GM23338 (cell line): ENCODE measurements at regions not wholly inside any gene's neighbourhood (a gene's known extent, or its start where the extent isn't known, plus 50 kb on each side); places are given as distances from the start of the nearest gene placed in this dataset.

Source experiments
- ATAC-seq: fragments of 200-7000 bp; cut with Tn5 transposase; 3 replicates; pipeline ENCODE4 v1.9.1; 2020
- DNase-seq: peaks from one replicate; pipeline ENCODE4 v3.0.0-alpha.2; 2015; ENCODE audit warnings: low spot score
- H2AFZ ChIP-seq: fragments of 200-600 bp; sonication (generic); 2 replicates; pipeline ENCODE4 v1.8.0; 2016; ENCODE audit warnings: antibody characterized with exemption, mild to moderate bottlenecking, moderate library complexity
- H3F3A ChIP-seq: fragments of 200-600 bp; sonication (generic); replicated peaks from 2 replicates; pipeline ENCODE4 v1.8.0; 2017; ENCODE audit warnings: antibody characterized with exemption, mixed run types, low read depth
- H3K27ac ChIP-seq: fragments of 200-600 bp; sonication (generic); 2 replicates; pipeline ENCODE4 v1.6.1; 2016; ENCODE audit warnings: low read depth
- H3K27me3 ChIP-seq: fragments of 200-600 bp; sonication (generic); 2 replicates; pipeline ENCODE4 v1.8.0; 2016; ENCODE audit warnings: mild to moderate bottlenecking, mixed run types, moderate library complexity; ENCODE audit not compliant: insufficient read depth
- H3K36me3 ChIP-seq: fragments of 200-600 bp; sonication (generic); 2 replicates; pipeline ENCODE4 v1.8.0; 2016; ENCODE audit warnings: mild to moderate bottlenecking; ENCODE audit not compliant: insufficient read depth
- H3K4me1 ChIP-seq: fragments of 200-600 bp; sonication (generic); 2 replicates; pipeline ENCODE4 v1.8.0; 2016; ENCODE audit warnings: mild to moderate bottlenecking, moderate library complexity; ENCODE audit not compliant: insufficient read depth
- H3K4me2 ChIP-seq: fragments of 200-600 bp; sonication (generic); 2 replicates; pipeline ENCODE4 v1.7.1; 2017; ENCODE audit warnings: mixed run types
- H3K4me3 ChIP-seq: fragments of 200-600 bp; sonication (generic); 2 replicates; pipeline ENCODE4 v1.6.1; 2016; ENCODE audit warnings: mixed run types
- H3K79me2 ChIP-seq: fragments of 200-600 bp; sonication (generic); replicated peaks from 2 replicates; pipeline ENCODE4 v1.8.0; 2017; ENCODE audit warnings: mild to moderate bottlenecking; ENCODE audit not compliant: insufficient read depth
- H3K9me2 ChIP-seq: fragments of 200-600 bp; sonication (generic); 2 replicates; pipeline ENCODE4 v1.8.0; 2017; ENCODE audit not compliant: insufficient read depth
- H4K20me1 ChIP-seq: fragments of 200-600 bp; sonication (generic); replicated peaks from 2 replicates; pipeline ENCODE4 v1.8.0; 2017; ENCODE audit warnings: mild to moderate bottlenecking; ENCODE audit not compliant: insufficient read depth
- H3K27ac Mint-ChIP-seq: 2 replicates; pipeline ENCODE4 v1.8.0; 2020; ENCODE audit warnings: inconsistent platforms, mild to moderate bottlenecking, moderate library complexity, mixed read lengths
- H3K27me3 Mint-ChIP-seq: 3 replicates; pipeline ENCODE4 v1.8.0; 2022; ENCODE audit warnings: low read depth, mild to moderate bottlenecking, moderate library complexity, mixed read lengths, inconsistent platforms; ENCODE audit not compliant: insufficient read depth, poor library complexity
- H3K36me3 Mint-ChIP-seq: 3 replicates; pipeline ENCODE4 v1.8.0; 2021; ENCODE audit warnings: low read depth, mild to moderate bottlenecking, inconsistent platforms, moderate library complexity, mixed read lengths
- H3K4me1 Mint-ChIP-seq: 3 replicates; pipeline ENCODE4 v1.8.0; 2020; ENCODE audit warnings: mild to moderate bottlenecking, inconsistent platforms, mixed read lengths
- H3K4me3 Mint-ChIP-seq: 3 replicates; pipeline ENCODE4 v1.8.0; 2021; ENCODE audit warnings: moderate library complexity, mild to moderate bottlenecking, inconsistent platforms, mixed read lengths
- H3K9me3 Mint-ChIP-seq: 3 replicates; pipeline ENCODE4 v1.8.0; 2020; ENCODE audit warnings: moderate library complexity, mild to moderate bottlenecking, inconsistent platforms, mixed read lengths
- EZH2 ChIP-seq: fragments of 200-600 bp; sonication (generic); IDR thresholded peaks from one replicate; pipeline ENCODE4 v1.8.0; 2017; ENCODE audit warnings: antibody characterized with exemption, mild to moderate bottlenecking, low read depth; ENCODE audit not compliant: unreplicated experiment
- EZH2phosphoT487 ChIP-seq: fragments of 200-600 bp; sonication (generic); IDR thresholded peaks from one replicate; pipeline ENCODE4 v1.8.1; 2018; ENCODE audit warnings: antibody characterized with exemption; ENCODE audit not compliant: unreplicated experiment
- JUNB ChIP-seq: IDR thresholded peaks from one replicate; pipeline ENCODE4 v1.6.1; 2016; ENCODE audit warnings: antibody characterized with exemption; ENCODE audit not compliant: unreplicated experiment
- NANOG ChIP-seq: IDR thresholded peaks from 2 replicates; pipeline ENCODE4 v1.6.1; 2016; ENCODE audit warnings: antibody characterized with exemption, borderline replicate concordance
- POLR2AphosphoS5 ChIP-seq: IDR thresholded peaks from 2 replicates; pipeline ENCODE4 v1.6.1; 2016; ENCODE audit warnings: antibody characterized with exemption, low read depth
- STAT1 ChIP-seq: IDR thresholded peaks from one replicate; pipeline ENCODE4 v1.6.1; 2016; ENCODE audit warnings: antibody characterized with exemption; ENCODE audit not compliant: unreplicated experiment
- ZNF114 ChIP-seq: fragments of 250-450 bp; sonication (Bioruptor Pico); IDR thresholded peaks from 2 replicates; pipeline ENCODE4 v1.5.0; 2020; ENCODE audit warnings: mild to moderate bottlenecking, moderate library complexity
- ZNF462 ChIP-seq: fragments of 250-450 bp; sonication (Bioruptor Pico); IDR thresholded peaks from 2 replicates; pipeline ENCODE4 v1.5.0; 2020; ENCODE audit warnings: mild to moderate bottlenecking, moderate library complexity
- TF ChIP-seq, protein P1 (sequence below), 2 experiments: fragments of 200-600 bp in 1 of 2; sonication (generic) in 1 of 2; conservative IDR thresholded peaks; 2 replicates each; pipeline versions ENCODE4 v1.5.1 to v1.6.1; 2016 to 2017; ENCODE audit warnings: antibody characterized with exemption in 2 of 2, low read depth in 2 of 2, mild to moderate bottlenecking in 2 of 2, moderate library complexity in 1 of 2
- TF ChIP-seq, protein P2 (sequence below): IDR thresholded peaks from 2 replicates; pipeline ENCODE4 v1.6.1; 2016; ENCODE audit warnings: antibody characterized with exemption
- TF ChIP-seq, protein P3 (sequence below): IDR thresholded peaks from one replicate; pipeline ENCODE4 v1.6.1; 2018; ENCODE audit warnings: antibody characterized with exemption; ENCODE audit not compliant: unreplicated experiment

- DNase-seq: no peak
- H3K27me3 ChIP-seq: no peaks in the 10 kb centered on the region
- no peak overlapping the region for H3K4me3 ChIP-seq
- H4K20me1 ChIP-seq: no peaks in the 10 kb centered on the region
- no peaks in the 10 kb centered on the region for H3K27me3 Mint-ChIP-seq
- H3K36me3 ChIP-seq: no peaks in the 10 kb centered on the region
- H3K9me3 Mint-ChIP-seq: no peaks in the 10 kb centered on the region; the same call in 2 of the 3 replicates
- no peak overlapping the region for H3K4me3 Mint-ChIP-seq
- no peak overlapping the region for H3K4me2 ChIP-seq
- no peak overlapping the region for H3K27ac Mint-ChIP-seq
- peaks cover 4% of the 10 kb centered on the region; the same call in 1 of the 2 replicates for H3K9me2 ChIP-seq
- H3F3A ChIP-seq: no peaks in the 10 kb centered on the region
- H2AFZ ChIP-seq: no peak overlapping the region
- no peak for TF ChIP-seq JUNB
- TF ChIP-seq POLR2AphosphoS5: no peak
- TF ChIP-seq, protein P1, sequence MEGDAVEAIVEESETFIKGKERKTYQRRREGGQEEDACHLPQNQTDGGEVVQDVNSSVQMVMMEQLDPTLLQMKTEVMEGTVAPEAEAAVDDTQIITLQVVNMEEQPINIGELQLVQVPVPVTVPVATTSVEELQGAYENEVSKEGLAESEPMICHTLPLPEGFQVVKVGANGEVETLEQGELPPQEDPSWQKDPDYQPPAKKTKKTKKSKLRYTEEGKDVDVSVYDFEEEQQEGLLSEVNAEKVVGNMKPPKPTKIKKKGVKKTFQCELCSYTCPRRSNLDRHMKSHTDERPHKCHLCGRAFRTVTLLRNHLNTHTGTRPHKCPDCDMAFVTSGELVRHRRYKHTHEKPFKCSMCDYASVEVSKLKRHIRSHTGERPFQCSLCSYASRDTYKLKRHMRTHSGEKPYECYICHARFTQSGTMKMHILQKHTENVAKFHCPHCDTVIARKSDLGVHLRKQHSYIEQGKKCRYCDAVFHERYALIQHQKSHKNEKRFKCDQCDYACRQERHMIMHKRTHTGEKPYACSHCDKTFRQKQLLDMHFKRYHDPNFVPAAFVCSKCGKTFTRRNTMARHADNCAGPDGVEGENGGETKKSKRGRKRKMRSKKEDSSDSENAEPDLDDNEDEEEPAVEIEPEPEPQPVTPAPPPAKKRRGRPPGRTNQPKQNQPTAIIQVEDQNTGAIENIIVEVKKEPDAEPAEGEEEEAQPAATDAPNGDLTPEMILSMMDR (conservative IDR thresholded peaks at IDR 0.05; ENCODE audit: low read depth in 2 of 2): no peak
- TF ChIP-seq EZH2phosphoT487: no peak
- no peak for TF ChIP-seq ZNF462 (CRISPR knock-in tag)
- TF ChIP-seq, protein P2, sequence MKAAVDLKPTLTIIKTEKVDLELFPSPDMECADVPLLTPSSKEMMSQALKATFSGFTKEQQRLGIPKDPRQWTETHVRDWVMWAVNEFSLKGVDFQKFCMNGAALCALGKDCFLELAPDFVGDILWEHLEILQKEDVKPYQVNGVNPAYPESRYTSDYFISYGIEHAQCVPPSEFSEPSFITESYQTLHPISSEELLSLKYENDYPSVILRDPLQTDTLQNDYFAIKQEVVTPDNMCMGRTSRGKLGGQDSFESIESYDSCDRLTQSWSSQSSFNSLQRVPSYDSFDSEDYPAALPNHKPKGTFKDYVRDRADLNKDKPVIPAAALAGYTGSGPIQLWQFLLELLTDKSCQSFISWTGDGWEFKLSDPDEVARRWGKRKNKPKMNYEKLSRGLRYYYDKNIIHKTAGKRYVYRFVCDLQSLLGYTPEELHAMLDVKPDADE: no peak
- no peak for TF ChIP-seq ZNF114 (CRISPR knock-in tag)
- TF ChIP-seq EZH2: no peak
- no peak for TF ChIP-seq STAT1
- TF ChIP-seq, protein P3, sequence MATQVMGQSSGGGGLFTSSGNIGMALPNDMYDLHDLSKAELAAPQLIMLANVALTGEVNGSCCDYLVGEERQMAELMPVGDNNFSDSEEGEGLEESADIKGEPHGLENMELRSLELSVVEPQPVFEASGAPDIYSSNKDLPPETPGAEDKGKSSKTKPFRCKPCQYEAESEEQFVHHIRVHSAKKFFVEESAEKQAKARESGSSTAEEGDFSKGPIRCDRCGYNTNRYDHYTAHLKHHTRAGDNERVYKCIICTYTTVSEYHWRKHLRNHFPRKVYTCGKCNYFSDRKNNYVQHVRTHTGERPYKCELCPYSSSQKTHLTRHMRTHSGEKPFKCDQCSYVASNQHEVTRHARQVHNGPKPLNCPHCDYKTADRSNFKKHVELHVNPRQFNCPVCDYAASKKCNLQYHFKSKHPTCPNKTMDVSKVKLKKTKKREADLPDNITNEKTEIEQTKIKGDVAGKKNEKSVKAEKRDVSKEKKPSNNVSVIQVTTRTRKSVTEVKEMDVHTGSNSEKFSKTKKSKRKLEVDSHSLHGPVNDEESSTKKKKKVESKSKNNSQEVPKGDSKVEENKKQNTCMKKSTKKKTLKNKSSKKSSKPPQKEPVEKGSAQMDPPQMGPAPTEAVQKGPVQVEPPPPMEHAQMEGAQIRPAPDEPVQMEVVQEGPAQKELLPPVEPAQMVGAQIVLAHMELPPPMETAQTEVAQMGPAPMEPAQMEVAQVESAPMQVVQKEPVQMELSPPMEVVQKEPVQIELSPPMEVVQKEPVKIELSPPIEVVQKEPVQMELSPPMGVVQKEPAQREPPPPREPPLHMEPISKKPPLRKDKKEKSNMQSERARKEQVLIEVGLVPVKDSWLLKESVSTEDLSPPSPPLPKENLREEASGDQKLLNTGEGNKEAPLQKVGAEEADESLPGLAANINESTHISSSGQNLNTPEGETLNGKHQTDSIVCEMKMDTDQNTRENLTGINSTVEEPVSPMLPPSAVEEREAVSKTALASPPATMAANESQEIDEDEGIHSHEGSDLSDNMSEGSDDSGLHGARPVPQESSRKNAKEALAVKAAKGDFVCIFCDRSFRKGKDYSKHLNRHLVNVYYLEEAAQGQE: no peak
- TF ChIP-seq NANOG: no peak
- peaks cover 6% of the 10 kb centered on the region; the same call in 1 of the 2 replicates for H3K4me1 ChIP-seq
- no peaks in the 10 kb centered on the region for H3K79me2 ChIP-seq
- H3K36me3 Mint-ChIP-seq: no peaks in the 10 kb centered on the region
- ATAC-seq: no peak
- no peak overlapping the region for H3K27ac ChIP-seq
- H3K4me1 Mint-ChIP-seq: peaks cover 3% of the 10 kb centered on the region; the same call in 2 of the 3 replicates
Measured at GRCh38 chr3:80068459-80068858, 300.7 kb upstream of the ROBO1 start.
